ENCODE measurements at regions not wholly inside any gene's neighbourhood (a gene's known extent, or its start where the extent isn't known, plus 50 kb on each side); places are given as distances from the start of the nearest gene placed in this dataset.

DNA sequence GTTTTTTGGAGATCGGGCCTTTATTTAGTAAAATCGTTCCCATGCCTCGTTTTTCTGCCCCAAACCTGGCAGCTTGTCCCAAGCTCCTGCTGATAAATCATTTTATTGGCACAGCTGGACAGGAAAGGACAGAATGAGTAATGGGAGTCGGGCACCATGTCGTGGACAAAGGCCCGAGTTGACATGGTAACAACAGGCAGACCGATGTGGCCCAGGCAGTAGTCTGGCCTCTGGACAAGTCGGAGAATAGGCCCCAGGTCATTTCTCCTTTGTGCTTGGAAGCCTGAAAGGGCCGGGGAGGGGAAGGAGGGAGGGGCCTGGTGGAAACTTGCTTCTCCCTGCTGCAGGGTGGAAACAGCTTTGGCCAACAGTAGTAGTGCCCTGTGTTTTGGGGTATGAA is 234.9 kb downstream of the SUDS3 start:
- no peak for DNase-seq

DNA sequence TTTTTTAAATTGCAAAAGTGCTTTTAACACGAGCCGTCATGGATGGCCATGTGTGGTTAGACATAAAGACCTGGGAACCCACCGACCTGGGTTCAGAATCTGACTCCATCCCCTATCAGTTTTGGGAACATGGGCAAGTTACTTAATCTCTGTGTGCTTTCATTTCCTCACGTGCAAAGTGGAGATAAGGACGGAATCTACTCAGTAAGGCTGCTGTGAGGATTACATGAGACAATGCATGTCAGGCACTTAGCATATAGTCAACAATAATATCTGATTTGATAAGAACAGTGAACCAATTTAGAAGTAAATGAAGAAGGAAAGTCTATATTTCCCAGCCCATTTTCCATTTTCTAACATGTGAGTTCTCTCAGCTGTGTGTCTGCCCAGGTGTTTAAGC is 235.4 kb downstream of the SUDS3 start:
- DNase-seq, result no peak

DNA sequence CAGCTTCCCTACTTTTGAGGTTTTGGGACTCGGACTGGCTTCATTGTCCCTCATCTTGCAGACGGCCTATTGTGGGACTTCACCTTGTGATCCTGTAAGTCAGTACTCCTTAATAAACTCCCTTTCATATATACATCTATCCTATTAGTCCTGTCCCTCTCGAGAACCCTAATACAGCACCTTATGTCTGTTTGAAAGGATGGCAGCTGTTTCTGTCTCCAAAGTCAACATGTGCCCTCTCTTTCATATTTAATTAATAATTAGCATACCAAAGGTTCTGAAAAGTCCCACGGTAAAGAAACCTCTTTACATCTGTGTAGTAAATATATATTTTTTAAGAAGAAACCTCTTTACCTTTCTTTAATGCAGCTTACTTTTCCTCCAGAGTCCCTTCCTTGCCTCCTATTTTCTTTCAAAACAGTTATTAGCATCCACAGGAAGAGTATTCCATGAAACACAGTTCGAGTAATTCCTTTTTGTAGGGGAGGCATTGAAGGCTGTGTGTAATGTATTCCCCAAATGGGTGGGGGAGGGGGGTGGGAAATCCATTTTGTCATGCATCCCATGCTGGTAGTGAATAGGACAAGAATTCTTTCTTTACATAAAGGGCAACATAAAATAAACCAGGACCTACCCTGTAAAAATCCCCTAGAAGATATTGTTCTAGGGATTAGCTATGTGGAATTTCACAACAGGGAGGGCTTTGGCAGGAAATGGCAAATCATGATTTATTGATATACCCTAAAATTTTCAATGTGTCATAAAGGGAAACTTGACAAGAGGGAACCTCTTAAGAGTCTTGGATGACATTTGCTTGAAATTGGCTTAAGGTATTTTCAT is 241.5 kb downstream of the SUDS3 start:
- DNase-seq, result no peak

DNA sequence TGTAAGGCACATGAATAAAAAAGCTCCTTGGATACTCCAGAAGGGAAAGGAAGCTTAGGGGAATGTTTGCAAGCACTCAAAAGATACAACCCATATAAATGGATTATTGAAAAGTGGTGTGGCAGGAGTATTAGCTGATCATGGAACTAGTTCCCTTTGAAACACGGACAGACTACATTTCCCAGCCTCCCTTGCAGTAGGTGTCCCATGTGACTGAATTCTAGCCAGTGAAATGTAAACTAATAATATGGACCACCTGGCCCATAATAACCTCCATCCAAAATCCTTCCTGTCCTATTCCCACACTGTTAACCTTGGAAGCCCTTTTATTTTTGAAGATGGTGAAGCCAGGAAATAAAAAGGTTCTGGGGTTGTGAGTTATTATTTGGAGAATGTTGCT is 242.3 kb downstream of the SUDS3 start:
- no peak for DNase-seq

DNA sequence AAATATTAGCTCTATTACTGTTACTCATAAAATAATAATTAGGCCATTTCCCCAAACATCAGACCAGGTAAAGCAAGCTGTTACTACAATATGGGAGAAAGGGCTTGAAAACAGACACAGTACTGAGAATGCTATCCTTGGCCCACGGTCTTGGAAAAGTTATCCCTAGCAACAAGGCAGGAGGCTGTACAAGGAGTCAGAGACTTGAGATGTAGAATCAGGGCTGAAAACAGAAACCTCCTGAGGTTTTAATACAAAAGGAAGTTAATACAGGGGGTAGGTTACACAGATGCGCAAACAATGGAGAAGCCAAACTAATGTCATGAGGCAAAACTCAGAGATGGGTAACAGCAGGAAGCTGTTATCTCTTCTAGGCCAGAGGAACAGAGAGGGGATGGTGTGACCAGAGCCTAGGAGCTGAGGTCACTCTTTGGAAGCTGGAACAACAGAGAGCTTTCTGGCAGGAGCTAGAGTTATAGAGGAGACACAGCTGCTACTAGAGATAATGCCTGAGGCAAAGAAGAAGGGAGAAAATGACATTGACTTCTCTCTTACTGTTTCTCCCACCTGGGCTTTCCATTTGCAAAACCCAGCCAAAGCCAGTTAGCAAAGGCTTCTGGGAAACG is 248.8 kb downstream of the SUDS3 start:
- no peak for DNase-seq

DNA sequence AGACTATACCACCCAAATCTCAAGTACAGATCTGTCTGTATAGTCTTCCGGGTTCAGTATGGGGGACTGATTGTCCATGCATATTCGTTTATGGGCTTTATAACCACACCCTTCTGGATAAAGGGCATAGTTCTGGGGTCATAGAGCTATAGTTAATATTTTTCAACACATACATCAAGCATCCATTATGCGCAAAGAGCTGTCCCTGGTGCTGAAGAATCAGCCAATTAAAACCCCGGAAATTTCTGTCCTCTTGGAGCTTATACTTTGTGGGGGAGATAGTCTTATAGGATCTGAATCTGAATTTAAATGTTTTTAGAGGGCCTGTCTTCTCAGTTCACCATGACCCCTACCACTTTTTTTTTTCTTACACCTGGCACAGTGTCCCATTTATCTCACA is 256.7 kb downstream of the SUDS3 start:
- DNase-seq, result no peak

DNA sequence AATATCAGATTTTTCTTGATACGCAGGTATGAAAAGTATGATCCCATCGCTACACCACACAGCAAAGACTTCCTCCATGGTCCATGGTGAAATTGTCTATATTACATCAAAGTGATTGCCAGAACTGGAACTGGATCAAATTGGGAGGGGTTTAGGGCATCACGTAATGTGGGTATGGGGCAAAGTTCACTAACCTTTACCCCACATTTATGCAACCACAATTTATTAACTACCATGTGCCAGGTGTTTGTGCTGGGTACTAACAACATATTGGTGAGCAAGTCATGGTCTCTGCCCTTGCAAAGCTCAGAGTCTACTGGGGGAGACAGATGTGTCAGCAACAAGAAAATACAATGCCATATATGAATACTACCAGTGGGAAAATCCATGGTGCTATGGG is 258.9 kb downstream of the SUDS3 start:
- no peak for DNase-seq

DNA sequence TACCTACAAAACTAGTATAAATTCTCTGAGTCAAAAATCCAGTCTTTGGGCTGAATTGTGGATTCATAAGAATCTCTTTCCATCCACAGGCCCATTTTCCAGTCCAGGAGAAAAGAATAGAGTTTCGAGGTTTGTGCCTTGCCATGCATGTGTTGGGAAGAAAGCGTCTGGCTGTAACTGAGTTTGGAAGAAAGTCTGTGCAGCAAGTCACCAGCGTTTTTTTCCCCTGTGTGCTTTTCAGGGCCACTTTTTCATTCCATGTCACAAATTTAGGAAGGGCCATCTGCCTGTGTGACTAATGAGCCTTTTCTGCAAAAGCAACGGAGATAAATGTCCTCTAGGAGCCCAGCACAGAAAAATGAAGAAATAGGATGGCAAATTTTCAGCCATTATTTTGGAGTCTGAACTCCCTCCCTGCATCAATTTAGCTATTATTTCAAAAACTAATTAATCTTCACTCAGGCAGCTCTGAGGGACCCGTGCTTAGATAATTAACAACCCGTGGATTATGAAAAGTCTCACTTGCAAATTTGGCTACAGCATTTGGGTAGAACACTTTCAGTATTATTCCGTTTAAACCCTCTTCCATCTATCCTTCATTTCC is 261.5 kb downstream of the SUDS3 start:
- DNase-seq, result no peak

DNA sequence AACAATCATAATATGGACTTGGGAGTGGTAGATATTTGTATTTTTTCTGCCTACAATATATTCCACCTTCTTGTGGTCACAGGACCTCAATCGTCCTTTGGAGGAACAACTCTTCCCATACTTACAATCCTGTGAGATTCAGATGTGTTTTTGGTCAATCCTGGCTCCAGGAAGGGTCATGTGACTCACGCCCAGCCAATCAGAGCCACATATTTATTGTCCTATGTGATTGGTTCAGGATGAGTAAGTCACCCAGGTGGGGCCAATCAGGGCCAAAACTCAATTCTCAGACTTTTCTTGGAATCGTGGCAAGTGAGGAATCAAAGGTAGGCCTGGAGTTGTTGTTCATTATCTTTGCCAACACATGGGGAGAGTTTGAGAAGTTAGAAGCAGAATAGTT is 264.9 kb downstream of the SUDS3 start:
- DNase-seq, result no peak

DNA sequence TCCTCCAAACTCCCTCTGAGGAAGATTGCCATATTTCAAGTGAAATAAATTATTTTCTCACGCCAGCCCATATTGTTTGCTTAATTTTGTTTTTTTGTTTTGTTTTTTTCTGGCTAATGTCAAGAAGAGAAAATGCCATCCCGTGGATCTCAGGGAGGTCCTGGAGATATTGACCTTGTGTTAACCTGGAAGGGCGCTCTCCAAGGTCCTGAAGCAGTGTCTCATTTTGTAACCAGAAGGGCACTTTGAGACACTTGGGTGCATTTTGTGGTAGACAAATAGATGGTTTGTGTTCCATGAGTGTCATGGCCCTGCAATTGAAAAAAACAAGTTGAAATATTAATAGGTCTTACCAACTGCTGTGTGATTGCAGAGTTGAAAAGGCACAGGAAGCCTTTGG is 268.9 kb downstream of the SUDS3 start:
- DNase-seq, result no peak

DNA sequence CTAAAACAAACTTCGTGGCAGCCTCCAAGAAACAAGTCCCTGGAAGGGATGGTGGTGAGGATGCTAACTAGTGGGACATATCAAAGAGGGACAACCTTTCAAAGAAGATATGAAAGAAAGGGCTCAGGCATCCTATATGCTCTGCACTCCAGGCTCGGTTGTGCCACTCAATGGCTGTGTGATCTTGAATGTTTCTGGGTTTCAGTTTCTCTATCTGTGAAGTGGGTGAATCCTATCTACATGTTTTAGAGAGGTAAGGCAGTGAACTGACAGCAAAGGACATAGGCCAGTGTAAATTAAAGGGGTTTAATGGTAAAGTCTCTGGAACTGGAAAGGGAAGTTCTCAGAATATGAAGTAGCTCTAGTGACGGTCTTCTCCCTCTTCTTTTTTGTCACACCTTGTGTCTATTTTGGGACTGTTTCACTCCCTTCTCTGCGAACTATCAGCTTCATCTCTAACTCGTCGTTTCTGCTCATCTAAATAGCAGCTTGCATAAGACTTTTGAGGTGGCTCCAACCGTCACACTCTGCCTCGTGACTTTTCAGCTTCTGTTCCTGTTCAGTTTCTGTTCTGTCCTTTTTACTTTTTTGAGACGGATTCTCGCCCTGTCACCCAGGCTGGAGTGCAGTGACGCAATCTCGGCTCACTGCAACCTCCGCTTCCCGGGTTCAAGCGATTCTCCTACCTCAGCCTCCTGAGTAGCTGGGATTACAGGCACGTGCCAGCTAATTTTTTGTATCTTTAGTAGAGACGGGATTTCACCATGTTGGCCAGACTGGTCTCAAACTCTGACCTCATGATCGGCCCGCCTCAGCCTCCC is 273.6 kb downstream of the SUDS3 start:
- DNase-seq, result no peak

DNA sequence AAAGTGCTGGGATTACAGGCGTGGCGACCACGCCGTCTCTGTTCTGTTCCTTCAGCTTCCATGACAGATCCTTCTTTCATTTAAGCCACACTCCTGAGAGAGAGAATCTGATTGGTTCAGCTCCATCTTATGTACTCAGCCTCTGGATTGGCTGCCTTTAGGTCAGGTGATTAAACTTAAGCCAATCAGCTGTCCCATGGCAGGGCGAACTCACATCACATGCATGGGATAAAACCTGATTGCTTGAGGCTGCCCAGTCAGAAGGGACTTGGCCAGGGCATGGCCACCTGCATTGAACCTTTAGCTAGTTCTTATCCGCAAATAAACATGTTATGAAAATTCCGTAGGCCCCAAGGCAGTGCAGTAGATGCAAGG is 274.2 kb downstream of the SUDS3 start:
- no peak for DNase-seq

DNA sequence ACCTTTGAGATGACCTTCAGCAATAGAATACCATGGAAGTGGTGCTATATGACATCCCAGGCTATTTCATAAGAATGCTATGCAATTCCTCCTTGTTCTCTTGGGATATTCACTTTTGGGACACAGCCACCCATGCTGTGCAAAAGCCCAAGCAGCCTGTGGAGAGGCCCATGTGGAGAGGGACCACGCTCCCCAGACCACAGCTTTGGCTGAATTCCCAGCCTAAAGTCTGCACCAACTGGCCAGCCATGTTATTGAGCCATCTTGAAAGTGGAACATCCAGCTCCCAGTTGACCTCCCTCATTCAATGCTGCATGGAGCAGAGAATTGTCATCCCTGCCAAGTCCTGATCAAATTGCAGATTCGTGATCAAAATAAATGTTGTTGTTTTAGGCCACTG is 275.1 kb downstream of the SUDS3 start:
- DNase-seq, result no peak

DNA sequence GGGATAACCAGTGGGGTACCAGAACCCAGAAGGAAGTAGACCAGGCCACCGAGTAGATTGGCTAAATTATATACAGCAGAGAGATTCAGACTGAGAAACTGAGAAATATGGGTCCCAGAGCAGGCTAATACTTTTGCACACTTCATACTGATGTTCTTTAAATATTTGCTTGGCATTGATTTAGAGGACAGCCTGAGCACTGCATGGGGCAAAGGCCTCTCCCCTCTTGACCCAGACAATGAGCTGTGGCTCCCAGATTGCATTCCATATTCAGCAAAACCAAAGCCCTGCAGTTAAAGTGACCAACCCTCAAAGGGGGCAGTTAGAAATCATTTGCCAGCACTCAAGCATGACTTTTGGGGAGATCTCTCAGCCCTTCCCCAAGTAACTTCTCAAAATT is 279.2 kb downstream of the SUDS3 start:
- DNase-seq, result no peak

DNA sequence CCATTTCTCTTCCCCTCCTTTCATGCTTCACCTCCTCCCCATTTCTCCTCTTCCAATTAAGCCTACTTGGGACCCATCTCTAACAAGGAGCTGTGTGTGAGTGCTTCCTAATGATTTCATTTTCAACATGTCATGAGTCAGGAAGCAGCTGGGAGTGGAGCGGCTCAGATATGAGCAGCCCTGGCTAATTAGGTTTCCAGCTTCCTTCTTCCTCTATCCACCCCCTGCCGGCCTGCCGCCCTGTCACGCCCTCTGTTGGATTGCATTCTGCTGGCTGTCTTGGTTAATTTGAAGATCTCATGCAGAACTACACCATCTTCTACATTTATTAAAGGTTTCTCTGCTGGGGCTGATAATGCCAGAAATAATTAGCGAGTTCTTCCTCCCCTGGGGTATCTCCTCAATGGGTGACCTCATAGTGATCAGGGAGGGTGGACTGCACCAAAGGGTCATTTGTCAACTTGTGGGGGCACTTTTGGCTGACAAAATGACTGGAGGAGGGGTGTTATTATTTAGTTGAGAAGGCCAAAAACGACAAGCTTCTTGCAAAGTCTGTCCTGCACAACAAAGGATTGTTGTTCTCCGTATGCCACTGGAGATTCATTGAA is 300.9 kb upstream of the SRRM4 start:
- no peak for DNase-seq

DNA sequence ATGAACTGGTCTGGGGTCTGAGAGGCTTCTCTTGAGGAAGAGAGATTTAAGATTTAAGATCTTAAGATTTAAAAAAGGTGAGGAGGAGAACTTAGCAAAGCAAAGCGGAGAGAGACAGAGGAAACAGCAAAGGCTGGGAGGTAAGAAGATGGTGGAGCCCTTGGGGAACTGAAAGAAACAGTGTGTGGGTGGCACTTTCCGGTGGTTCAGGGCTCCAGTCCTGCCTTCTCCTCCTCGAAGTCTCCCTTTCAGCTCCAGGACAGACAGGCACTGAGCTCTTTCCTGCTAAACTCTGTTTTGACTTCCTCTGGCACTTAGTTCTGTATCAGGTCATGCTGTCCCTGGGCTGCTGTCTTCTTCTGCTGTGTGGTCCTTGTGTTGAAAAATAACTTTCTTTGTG is 298.7 kb upstream of the SRRM4 start:
- no peak for DNase-seq

DNA sequence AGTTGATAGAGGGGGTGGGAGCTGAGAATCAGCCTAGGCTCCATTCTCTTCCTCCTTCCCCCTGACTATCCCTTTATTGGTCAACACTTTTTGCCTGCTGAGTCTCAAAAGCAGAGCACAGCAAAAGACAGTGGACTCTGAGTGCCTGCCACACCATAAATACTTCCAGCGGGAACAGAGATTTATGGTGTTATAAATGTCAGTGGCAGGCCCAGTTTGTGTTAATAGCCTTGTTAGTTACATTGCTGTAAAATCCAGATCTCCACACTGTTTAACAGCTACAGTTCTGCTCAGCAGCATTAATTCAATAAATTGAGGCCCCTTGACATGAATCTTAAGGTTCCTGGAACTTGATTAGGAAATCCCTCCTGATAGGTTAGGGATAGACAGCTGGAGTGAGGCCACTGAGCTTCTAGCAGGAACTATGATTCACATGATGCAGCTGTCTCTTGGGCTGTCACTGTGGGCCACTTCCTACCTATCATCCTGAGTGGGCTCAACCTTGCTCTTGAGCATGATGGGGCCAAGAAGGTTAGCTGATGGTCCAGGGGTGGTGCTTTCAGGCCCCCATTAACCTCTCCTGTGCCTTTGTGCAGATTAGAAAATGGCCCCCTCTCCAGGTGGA is 295.2 kb upstream of the SRRM4 start:
- no peak for DNase-seq

DNA sequence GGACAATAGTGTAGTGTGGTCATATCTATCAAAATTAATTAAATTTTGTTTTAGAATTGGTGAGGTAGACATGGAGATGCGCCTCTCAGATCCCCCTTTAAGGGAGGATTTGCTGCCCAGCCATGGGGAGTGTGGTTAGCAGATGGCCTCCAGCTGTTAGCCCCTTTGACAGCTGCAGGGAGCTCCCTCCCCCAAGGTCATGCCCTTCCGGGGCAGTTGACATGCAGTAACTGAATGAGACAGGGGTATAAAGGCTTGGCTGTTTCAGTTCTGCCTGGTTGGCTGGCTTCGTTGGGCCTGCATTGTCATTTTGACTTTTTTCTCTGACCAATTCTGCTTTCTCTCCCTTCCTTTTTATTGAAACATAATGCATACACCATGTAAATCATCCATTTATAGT is 291.5 kb upstream of the SRRM4 start:
- no peak for DNase-seq

DNA sequence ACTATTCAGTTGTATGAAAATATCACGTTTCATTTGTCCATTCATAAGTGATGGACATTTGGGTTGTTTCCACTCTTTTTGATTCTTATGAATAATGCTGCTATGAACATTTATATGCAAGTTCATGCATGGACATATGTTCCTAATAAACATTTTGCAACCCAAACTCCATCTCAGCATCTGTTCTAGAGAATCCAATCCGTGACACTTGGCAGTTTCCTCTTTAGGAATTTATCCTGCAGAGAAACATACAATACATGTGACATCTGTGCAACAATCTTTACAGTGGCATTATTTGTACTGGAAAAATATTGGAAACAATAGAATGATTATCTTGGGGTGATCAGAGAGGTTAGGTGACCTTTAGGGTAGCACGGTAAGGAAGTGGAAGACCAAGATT is 290.8 kb upstream of the SRRM4 start:
- DNase-seq, result no peak

DNA sequence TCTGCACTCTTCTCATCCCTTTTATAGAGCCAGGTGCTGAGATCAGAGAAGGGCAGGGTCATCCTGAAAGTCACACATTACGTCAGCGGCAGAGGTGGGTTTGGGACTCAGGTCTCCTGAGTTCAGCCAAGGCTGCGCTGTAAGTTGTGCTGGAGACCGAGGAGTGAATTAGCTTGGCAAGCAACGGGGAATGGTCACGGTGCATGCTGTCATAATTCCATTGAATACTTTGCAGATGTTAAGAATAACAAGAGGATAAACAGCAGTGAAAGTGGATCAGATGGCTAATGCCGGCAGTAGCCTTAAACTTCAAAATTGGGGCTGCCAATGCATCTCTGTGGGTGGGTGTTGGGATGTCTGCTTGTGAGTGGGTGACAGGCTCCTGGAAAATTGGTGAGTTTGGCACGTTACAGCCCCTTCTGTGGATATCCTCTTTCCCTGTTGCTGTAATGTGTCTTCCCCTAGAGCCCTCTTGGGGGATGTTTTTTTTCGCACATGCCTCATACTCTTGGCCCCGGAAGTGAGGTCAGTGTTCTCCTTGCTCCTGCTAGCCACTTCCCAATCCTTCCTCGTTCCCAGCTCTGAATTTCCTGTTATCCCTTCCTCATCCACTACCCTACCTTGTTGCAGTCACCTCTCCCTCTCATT is 287.1 kb upstream of the SRRM4 start:
- DNase-seq, result no peak

DNA sequence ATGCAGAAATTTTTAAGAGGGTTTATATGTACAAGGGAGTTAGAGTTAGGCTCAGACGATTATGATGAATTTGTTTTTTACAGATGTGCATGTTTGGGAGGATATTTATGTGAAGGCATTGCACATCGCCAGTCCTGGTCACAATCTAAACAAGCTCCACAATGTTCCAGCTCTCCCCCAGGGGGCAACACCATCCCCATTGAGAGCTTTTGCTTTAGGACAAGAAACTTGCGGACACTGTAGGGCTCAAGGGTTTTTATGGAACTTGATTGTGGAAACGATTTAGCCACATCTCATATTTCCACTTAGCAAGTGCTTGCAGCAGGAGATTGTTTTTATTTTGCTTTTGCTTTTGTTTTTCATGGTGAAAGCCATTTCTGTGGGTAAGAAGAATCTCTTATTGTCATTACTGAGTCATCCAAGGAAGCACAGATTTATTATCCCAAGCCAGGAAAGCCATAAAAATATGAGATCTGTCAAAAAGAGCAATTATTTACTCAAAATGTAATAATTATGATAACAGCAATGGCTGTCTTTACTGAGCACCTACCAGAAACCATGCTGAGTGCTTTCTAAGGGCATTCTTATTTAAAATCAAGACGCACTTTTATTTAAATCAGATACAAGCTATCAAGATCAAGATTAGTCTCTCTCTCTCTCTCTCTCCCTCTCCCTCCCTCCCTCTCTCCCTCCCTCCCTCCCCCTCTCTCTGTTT is 276.7 kb upstream of the SRRM4 start:
- no peak for DNase-seq

Data from stimulated activated CD4-positive, alpha-beta T cell treated with anti-CD3 and anti-CD28 coated beads, Interleukin-1b, Interleukin-23, amount 100 ng/mL, for 48 hours (primary cell).